ENCODE measurements at regions not wholly inside any gene's neighbourhood (a gene's known extent, or its start where the extent isn't known, plus 50 kb on each side); places are given as distances from the start of the nearest gene placed in this dataset.
A peak's percentile ranks its signal among the peaks of the same experiment; 100 is the strongest.

GRCh38 chr3:152595975-152596821 is 238.7 kb upstream of the P2RY1 start (continued):
- TF ChIP-seq PBX2 (CRISPR knock-in tag; IDR thresholded peaks at IDR 0.05; ENCODE audit: low read depth) = no peak
- no peak for TF ChIP-seq PBX2 (tag; conservative IDR thresholded peaks at IDR 0.05; ENCODE audit: low read depth)
- TF ChIP-seq ATF1 (CRISPR knock-in tag; IDR thresholded peaks at IDR 0.05) = no peak
- no peak for TF ChIP-seq ATF1 (tag; IDR thresholded peaks at IDR 0.05)
- 0 out of 2 replicates have a peak, but pooled peaks have one; percentile 27 for TF ChIP-seq CEBPB (tag; IDR thresholded peaks at IDR 0.05)
- TF ChIP-seq RBBP5 (IDR thresholded peaks at IDR 0.05; ENCODE audit: borderline replicate concordance, insufficient read depth, low read length, poor library complexity, severe bottlenecking) = peak; percentile 53
- TF ChIP-seq U2AF2 (optimal IDR thresholded peaks at IDR 0.05; ENCODE audit: low read depth, low read length) = no peak
- TF ChIP-seq RBM17 (IDR thresholded peaks at IDR 0.05; ENCODE audit: borderline replicate concordance, low read depth, low read length) = no peak
- no peak for TF ChIP-seq SLC30A9 (CRISPR knock-in tag; IDR thresholded peaks at IDR 0.05)
- no peak for TF ChIP-seq SMC3 (conservative IDR thresholded peaks at IDR 0.05; ENCODE audit: insufficient read depth, low read depth, low read length)
- TF ChIP-seq PRMT5 (CRISPR knock-in tag; IDR thresholded peaks at IDR 0.05) = no peak
- TF ChIP-seq TEAD2 (tag; IDR thresholded peaks at IDR 0.05) = peak; percentile 42; the same call in 1 of the 2 replicates
- TF ChIP-seq PRDM10 (IDR thresholded peaks at IDR 0.05; ENCODE audit: partially characterized antibody) = peak; percentile 72
- no peak for TF ChIP-seq ZNF696 (CRISPR knock-in tag; conservative IDR thresholded peaks at IDR 0.05)
- TF ChIP-seq ZKSCAN3 (CRISPR knock-in tag; IDR thresholded peaks at IDR 0.05) = no peak
- TF ChIP-seq FOXJ3 (CRISPR knock-in tag; IDR thresholded peaks at IDR 0.05) = no peak
- TF ChIP-seq MLX (CRISPR knock-in tag; conservative IDR thresholded peaks at IDR 0.05) = no peak
- TF ChIP-seq HES1 (IDR thresholded peaks at IDR 0.05; ENCODE audit: low read depth) = no peak
- no peak for TF ChIP-seq RFX7 (CRISPR knock-in tag; IDR thresholded peaks at IDR 0.05)
- peak; percentile 76 for TF ChIP-seq EP300 (IDR thresholded peaks at IDR 0.05; ENCODE audit: low read length)
- TF ChIP-seq ZNF324 (CRISPR knock-in tag; IDR thresholded peaks at IDR 0.05) = no peak
- no peak for TF ChIP-seq TEAD1 (CRISPR knock-in tag; IDR thresholded peaks at IDR 0.05)

All from K562 (cell line).